GM12874 (cell line): ENCODE measurements at regions not wholly inside any gene's neighbourhood (a gene's known extent, or its start where the extent isn't known, plus 50 kb on each side); places are given as distances from the start of the nearest gene placed in this dataset.

ENCODE experiments used
- TF ChIP-seq, protein P1 (sequence below): IDR thresholded peaks from 2 replicates; pipeline ENCODE4 v1.5.1; 2011; ENCODE audit warnings: low read depth, mild to moderate bottlenecking, control low read depth, low read length, moderate library complexity; ENCODE audit not compliant: insufficient read depth

GRCh38 chr5:82894716-82895115, 182.5 kb downstream of the TMEM167A start:
- TF ChIP-seq, protein P1, sequence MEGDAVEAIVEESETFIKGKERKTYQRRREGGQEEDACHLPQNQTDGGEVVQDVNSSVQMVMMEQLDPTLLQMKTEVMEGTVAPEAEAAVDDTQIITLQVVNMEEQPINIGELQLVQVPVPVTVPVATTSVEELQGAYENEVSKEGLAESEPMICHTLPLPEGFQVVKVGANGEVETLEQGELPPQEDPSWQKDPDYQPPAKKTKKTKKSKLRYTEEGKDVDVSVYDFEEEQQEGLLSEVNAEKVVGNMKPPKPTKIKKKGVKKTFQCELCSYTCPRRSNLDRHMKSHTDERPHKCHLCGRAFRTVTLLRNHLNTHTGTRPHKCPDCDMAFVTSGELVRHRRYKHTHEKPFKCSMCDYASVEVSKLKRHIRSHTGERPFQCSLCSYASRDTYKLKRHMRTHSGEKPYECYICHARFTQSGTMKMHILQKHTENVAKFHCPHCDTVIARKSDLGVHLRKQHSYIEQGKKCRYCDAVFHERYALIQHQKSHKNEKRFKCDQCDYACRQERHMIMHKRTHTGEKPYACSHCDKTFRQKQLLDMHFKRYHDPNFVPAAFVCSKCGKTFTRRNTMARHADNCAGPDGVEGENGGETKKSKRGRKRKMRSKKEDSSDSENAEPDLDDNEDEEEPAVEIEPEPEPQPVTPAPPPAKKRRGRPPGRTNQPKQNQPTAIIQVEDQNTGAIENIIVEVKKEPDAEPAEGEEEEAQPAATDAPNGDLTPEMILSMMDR = no peak

DNA sequence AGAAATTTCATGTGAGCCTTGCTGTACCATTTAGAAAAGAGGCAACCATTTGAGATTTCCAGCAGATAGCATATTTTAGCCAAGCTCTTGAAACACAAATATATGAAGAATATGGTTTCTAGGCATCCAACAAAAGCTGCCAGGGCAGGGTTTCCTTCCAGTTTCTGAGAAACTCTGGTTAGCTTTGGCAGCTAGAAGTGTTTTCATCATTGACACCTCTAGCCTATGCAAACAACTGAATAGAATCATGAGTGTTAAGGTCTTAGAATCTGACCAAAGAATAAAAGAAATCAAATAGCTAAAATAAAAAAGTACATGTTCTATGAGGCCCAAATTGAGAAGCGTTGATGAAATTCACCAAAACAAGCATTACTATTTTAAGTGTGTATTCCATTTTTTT, 188.1 kb downstream of the TMEM167A start:
- TF ChIP-seq, protein P1 = no peak

GRCh38 chr5:82886911-82887310, 190.3 kb downstream of the TMEM167A start:
- TF ChIP-seq, protein P1 = no peak

DNA sequence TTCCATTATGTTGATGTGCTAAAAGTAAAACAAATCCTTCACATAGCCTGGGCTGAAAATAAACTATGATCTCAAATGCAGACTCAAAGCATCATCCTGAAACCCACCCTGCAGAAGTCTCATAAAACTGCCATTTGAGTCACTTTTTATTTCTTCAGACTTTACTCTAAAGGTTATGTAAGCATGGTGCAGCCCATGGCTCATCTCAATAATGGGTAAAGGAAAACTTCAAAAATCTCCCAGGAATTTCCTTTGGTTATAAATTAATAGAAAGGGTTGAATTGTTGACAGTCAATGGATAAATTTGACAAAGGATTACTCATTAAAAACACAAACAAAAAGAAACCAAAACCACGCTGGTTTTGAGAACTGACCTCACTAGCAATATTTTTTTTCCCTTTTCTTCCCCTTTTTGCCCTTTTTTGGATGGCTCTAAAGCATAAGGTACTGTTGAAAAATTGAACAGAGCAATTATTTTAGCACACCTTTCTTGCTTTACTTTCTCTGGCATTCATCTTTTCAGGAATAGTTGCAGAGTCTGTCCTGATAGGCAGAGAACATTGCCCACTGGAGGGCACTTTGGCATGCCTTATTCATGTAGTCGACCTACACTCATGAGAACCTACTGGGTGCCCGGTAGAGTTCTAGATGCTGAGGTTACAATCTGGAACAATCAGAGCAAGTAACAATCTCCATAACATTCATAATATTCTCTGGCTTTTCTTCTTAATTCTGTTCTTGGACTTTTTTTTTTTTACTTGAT, 191.4 kb downstream of the TMEM167A start:
- TF ChIP-seq, protein P1 = no peak

- TF ChIP-seq, protein P1 = no peak
Measured at GRCh38 chr5:82884821-82885471, 192.2 kb downstream of the TMEM167A start.

GRCh38 chr5:82882316-82882715, 194.9 kb downstream of the TMEM167A start:
- TF ChIP-seq, protein P1 = no peak

DNA sequence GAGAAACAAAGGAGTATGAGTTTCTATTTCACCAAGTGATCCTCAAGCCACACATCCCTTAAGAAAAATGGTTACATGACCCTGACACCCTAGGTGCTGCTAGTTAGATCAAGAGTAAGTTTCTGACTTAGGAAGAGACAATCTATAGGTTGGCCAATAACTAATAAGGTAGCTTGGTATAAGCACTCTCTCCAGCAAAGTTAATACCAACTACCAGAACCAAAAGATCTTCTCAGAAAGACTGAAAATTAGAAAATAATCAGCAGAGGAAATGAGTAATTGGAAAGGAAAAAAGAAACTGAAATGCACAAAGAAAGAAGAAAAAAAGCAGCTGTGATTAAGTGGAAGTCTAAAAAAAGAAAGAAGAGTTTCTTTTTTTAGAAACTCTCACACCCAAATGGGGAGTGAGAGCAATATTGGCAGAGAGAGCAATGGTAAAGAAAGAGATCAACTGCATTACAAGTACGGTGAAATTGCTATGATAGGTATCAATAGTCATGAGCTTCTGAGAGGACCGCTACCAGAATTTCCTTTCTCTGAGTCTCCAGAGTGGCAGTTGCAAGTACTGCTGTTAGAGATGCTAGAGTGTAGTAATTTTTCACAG, 195.5 kb downstream of the TMEM167A start:
- TF ChIP-seq, protein P1 = no peak
